ENCODE measurements at regions not wholly inside any gene's neighbourhood (a gene's known extent, or its start where the extent isn't known, plus 50 kb on each side); places are given as distances from the start of the nearest gene placed in this dataset.

DNA sequence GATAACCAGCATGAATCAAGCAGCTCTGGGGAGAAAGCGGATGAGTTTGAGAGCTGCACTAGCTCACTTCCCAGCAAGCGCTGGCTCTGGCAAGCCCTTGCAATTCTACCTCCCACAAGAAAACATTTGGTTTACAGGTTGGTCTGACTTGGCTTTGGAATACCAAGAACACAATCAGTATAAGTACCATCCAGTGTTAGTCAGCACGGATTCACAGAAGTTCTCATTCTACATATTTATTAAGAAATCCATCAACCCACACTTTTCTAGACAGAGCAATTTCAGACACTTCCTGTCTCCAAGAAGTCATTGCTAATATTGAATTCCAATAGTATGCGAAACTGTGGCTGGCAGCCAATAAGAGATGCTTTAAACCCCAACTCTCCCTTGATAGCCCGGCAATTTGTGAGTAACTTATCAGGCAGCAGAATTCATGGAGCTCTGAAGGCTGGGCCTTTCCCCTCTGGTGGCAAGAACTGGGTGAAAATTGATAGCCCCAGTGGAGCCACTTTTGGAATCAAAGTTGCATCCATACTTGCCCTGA is 59.4 kb upstream of the WASF3 start:
- Histone ChIP-seq H3K36me3 (ENCODE audit: control insufficient read depth in 2 of 2, extremely low read depth in 1 of 2, insufficient read depth in 2 of 2, low read length in 2 of 2) (no peaks in the 10 kb centered on the region), H2AFZ (ENCODE audit: low read depth, low read length) (no peak overlapping the region), H3K9me1 (replicated peaks; ENCODE audit: control insufficient read depth, extremely low read depth, insufficient read depth, low read length) (no peaks in the 10 kb centered on the region), H4K20me1 (replicated peaks; ENCODE audit: control insufficient read depth, extremely low read depth, insufficient read depth, low read length) (no peaks in the 10 kb centered on the region), H3K27me3 (ENCODE audit: control insufficient read depth in 2 of 2, insufficient read depth in 2 of 2, low read length in 2 of 2) (peaks cover 0 to 7% of the 10 kb centered on the region in 2 experiments), H3K9me3 (replicated peaks; ENCODE audit: control insufficient read depth, insufficient read depth, low read length) (no peaks in the 10 kb centered on the region), H3K4me1 (ENCODE audit: control insufficient read depth, extremely low read depth, insufficient read depth, low read length) (peaks cover 7% of the 10 kb centered on the region), H3K4me3 (replicated peaks in 1 of 3; ENCODE audit: insufficient read depth in 1 of 3, low read depth in 1 of 3, low read length in 3 of 3) (no peak overlapping the region), H3K4me2 (ENCODE audit: insufficient read depth, low read length) (no peak overlapping the region), H3K9ac (replicated peaks; ENCODE audit: extremely low read depth, insufficient read depth, low read length) (no peak overlapping the region), H3K79me2 (ENCODE audit: control insufficient read depth, insufficient read depth, low read length) (no peaks in the 10 kb centered on the region), H3K27ac (ENCODE audit: insufficient read depth, low read depth, low read length) (no peak overlapping the region)
- intact Hi-C loops (cut with micrococcal nuclease): loop anchor here (1.0 to 5.0 kb wide), 5 partner anchors 84 to 433 kb away; no protein-coding TSS in a partner anchor
- no TSS peak for BruUV-seq (replicated peaks)
- FAIRE-seq (peak; percentile 26), DNase-seq (ENCODE audit: low read depth, low spot score) (peak; percentile 49)
- POLR2A ChIA-PET: interaction anchor here (1.1 kb wide), 1 partner anchor 276 kb away, joined by 4 read pairs; the partner anchor contains the start of gene RNF6
- CTCF ChIA-PET: interaction anchor here (0.5 to 10.7 kb wide), 5 partner anchors 15 to 313 kb away, joined by 3 to 213 read pairs (median 32); no protein-coding TSS in a partner anchor
- TF ChIP-seq POLR2A (IDR thresholded peaks at IDR 0.05; ENCODE audit: low read depth, low read length): no peak
- no peak for TF ChIP-seq GATA2 (IDR thresholded peaks at IDR 0.05; ENCODE audit: insufficient read depth, insufficient read length, low read depth, low read length)
- TF ChIP-seq JUN (IDR thresholded peaks at IDR 0.05; ENCODE audit: borderline replicate concordance, insufficient read depth, insufficient read length, low read depth): no peak
- TF ChIP-seq POLR2AphosphoS5 (IDR thresholded peaks at IDR 0.05; ENCODE audit: insufficient read depth, low read depth, low read length): no peak
- TF ChIP-seq EZH2 (IDR thresholded peaks at IDR 0.05; ENCODE audit: borderline replicate concordance, low read depth, low read length, severe bottlenecking): no peak
- no peak for TF ChIP-seq FOS (IDR thresholded peaks at IDR 0.05; ENCODE audit: borderline replicate concordance, insufficient read depth, low read length)
- TF ChIP-seq, protein P1, sequence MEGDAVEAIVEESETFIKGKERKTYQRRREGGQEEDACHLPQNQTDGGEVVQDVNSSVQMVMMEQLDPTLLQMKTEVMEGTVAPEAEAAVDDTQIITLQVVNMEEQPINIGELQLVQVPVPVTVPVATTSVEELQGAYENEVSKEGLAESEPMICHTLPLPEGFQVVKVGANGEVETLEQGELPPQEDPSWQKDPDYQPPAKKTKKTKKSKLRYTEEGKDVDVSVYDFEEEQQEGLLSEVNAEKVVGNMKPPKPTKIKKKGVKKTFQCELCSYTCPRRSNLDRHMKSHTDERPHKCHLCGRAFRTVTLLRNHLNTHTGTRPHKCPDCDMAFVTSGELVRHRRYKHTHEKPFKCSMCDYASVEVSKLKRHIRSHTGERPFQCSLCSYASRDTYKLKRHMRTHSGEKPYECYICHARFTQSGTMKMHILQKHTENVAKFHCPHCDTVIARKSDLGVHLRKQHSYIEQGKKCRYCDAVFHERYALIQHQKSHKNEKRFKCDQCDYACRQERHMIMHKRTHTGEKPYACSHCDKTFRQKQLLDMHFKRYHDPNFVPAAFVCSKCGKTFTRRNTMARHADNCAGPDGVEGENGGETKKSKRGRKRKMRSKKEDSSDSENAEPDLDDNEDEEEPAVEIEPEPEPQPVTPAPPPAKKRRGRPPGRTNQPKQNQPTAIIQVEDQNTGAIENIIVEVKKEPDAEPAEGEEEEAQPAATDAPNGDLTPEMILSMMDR (IDR thresholded peaks at IDR 0.05; ENCODE audit: extremely low read depth in 1 of 2, insufficient read depth in 1 of 2, low read depth in 1 of 2, low read length in 2 of 2): no peak
- no peak for TF ChIP-seq MYC (IDR thresholded peaks at IDR 0.05; ENCODE audit: low read depth, low read length)
- TF ChIP-seq, protein P2, sequence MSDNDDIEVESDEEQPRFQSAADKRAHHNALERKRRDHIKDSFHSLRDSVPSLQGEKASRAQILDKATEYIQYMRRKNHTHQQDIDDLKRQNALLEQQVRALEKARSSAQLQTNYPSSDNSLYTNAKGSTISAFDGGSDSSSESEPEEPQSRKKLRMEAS (IDR thresholded peaks at IDR 0.05; ENCODE audit: insufficient read depth, insufficient read length): no peak
- dilution Hi-C loops (cut with MboI; ENCODE audit: extremely low pct_ligation_motif_present, low sequenced_read_pairs): loop anchor here (25.0 kb wide), 1 partner anchor 189 kb away; no protein-coding TSS in a partner anchor

Measured in endothelial cell of umbilical vein (primary cell).